ENCODE measurements at regions not wholly inside any gene's neighbourhood (a gene's known extent, or its start where the extent isn't known, plus 50 kb on each side); places are given as distances from the start of the nearest gene placed in this dataset.
A peak's percentile ranks its signal among the peaks of the same experiment; 100 is the strongest.
"Not testable (repeated sequence)": the region's sequence is repeated elsewhere in the genome, so short reads cannot be mapped to it uniquely, and the experiment has no call there.

GRCh38 chr10:23493711-23494110, 54.8 kb downstream of the OTUD1 start:
- DNase-seq (ENCODE audit: low read depth, low spot score) = no peak

- no peak for DNase-seq (ENCODE audit: low read depth, low spot score)
Measured at GRCh38 chr10:23496727-23497126, 57.9 kb downstream of the OTUD1 start.

- DNase-seq (ENCODE audit: low read depth, low spot score) = no peak
Measured at GRCh38 chr10:23499372-23500132, 60.7 kb downstream of the OTUD1 start.

GRCh38 chr10:23505797-23506465, 67.1 kb downstream of the OTUD1 start:
- DNase-seq (ENCODE audit: low read depth, low spot score) = no peak

- DNase-seq (ENCODE audit: low read depth, low spot score) = no peak
Measured at GRCh38 chr10:23512355-23513058, 73.6 kb downstream of the OTUD1 start.

GRCh38 chr10:23513621-23514020, 74.7 kb downstream of the OTUD1 start:
- not testable (repeated sequence) for DNase-seq (ENCODE audit: low read depth, low spot score)

- DNase-seq (ENCODE audit: low read depth, low spot score) = no peak
Measured at GRCh38 chr10:23514321-23514720, 75.4 kb downstream of the OTUD1 start.

GRCh38 chr10:23516530-23516929, 77.7 kb downstream of the OTUD1 start:
- peak; percentile 41 for DNase-seq (ENCODE audit: low read depth, low spot score)

- DNase-seq (ENCODE audit: low read depth, low spot score) = no peak
Measured at GRCh38 chr10:23517155-23517554, 78.3 kb downstream of the OTUD1 start.

- no peak for DNase-seq (ENCODE audit: low read depth, low spot score)
Measured at GRCh38 chr10:23521735-23522134, 82.9 kb downstream of the OTUD1 start.

- no peak for DNase-seq (ENCODE audit: low read depth, low spot score)
Measured at GRCh38 chr10:23522345-23522744, 83.5 kb downstream of the OTUD1 start.

- no peak for DNase-seq (ENCODE audit: low read depth, low spot score)
Measured at GRCh38 chr10:23523251-23523650, 84.4 kb downstream of the OTUD1 start.

- DNase-seq (ENCODE audit: low read depth, low spot score) = peak; percentile 6
Measured at GRCh38 chr10:23525406-23525805, 86.5 kb downstream of the OTUD1 start.

GRCh38 chr10:23528419-23528818, 89.5 kb downstream of the OTUD1 start:
- DNase-seq (ENCODE audit: low read depth, low spot score) = no peak

GRCh38 chr10:23529625-23530024, 90.8 kb downstream of the OTUD1 start:
- no peak for DNase-seq (ENCODE audit: low read depth, low spot score)

GRCh38 chr10:23530079-23530478, 91.2 kb downstream of the OTUD1 start:
- no peak for DNase-seq (ENCODE audit: low read depth, low spot score)

- no peak for DNase-seq (ENCODE audit: low read depth, low spot score)
Measured at GRCh38 chr10:23533212-23533611, 94.3 kb downstream of the OTUD1 start.

GRCh38 chr10:23534326-23534725, 95.5 kb downstream of the OTUD1 start:
- DNase-seq (ENCODE audit: low read depth, low spot score) = no peak

- DNase-seq (ENCODE audit: low read depth, low spot score) = no peak
Measured at GRCh38 chr10:23534761-23535160, 95.9 kb downstream of the OTUD1 start.

GRCh38 chr10:23535381-23535780, 96.5 kb downstream of the OTUD1 start:
- no peak for DNase-seq (ENCODE audit: low read depth, low spot score)

- DNase-seq (ENCODE audit: low read depth, low spot score) = no peak
Measured at GRCh38 chr10:23538968-23539367, 100.1 kb downstream of the OTUD1 start.

GRCh38 chr10:23540401-23541030, 101.6 kb downstream of the OTUD1 start:
- DNase-seq (ENCODE audit: low read depth, low spot score) = no peak
